ENCODE measurements at regions not wholly inside any gene's neighbourhood (a gene's known extent, or its start where the extent isn't known, plus 50 kb on each side); places are given as distances from the start of the nearest gene placed in this dataset.

DNA sequence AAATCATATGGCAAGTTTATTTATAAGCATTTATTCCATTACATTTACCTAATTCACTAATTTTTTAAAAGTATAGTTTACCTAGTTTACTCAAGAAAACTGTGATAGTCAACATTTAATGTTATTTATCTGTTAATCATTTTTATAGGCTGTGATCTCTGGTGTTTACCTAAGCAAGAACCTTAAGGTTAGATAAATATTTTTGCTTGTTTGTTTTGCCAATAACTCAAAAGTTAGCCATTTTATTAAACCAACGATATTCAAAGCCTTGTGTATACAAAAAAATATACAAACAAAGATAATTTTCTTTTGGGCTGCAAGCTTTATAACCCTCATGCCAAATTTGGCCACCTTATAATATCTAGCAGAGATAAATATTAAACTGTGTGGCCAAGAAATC lies 157.3 kb downstream of the SLCO1B3 start:
- no peak for DNase-seq (ENCODE audit: low read depth)

DNA sequence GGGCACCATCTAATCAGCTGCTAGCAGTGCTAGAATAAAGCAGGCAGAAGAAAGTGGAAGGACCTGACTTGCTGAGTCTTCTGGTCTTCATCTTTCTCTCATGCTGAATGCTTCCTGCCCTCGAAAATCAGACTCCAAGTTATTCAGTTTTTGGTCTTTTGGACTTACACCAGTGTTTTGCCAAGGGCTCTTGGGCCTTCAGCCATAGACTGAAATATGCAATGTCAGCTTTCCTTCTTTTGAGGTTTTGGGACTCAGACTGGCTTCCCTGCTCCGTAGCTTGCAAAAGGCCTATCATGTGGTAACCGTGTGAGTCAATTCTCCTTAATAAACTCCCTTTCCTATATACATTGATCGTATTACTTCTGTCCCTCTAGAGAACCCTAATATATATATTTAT lies 159.3 kb downstream of the SLCO1B3 start:
- no peak for DNase-seq (ENCODE audit: low read depth)

DNA sequence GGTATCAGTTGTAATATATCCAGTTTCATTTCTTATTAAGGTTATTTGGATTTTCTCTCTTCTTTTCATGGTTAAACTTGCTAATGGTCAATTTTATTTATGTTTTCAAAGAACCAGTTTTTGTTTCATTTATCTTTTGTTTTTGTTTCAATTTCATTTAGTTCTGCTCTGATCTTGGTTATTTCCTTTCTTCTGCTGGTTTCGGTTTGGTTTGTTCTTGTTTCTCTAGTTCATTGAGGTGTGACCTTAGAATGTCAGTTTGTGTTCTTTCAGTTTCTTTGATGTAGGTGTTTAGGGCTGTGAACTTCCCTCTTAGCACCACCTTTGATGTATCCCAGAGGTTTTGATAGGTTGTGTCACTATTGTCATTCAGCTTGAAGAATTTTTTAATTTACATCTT lies 145.6 kb upstream of the SLCO1B1 start:
- DNase-seq (ENCODE audit: low read depth) = no peak

DNA sequence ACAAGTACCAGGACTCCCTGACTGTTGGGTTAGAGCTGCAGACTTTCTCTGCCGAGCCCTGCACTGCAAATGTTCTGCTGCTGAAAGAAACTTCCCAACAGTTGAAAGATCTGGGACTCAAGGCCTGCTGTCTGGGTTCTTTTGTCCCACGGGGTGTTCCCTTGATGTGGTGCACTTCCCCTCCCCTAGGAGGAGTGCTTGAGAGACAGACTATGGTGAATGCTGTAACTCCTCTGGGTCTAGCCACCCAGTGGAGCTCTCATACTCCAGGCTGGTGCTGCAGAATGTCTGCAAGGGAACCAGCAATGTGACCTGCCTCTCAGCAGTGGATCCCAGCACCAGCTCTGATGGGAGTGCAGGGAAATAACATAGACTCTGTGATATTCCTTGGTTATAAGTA lies 129.2 kb upstream of the SLCO1B1 start:
- DNase-seq (ENCODE audit: low read depth) = no peak

DNA sequence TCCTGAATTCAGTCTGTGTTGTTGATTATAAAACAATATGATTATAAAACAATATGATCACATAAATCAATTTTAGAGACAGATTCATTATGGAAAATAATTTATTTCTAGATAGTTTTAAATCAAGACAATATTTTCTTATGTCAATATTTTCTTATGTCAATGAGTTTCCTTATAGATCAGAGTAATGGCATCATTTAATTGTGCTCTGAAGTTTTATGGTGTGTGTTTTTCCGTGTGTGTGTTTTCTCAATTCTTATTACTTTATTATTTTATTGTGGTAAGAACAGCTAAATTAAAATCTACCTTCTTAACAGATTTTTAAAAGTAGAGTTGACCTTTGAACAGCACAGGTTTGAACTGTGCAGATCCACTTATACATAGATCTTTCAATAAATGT lies 105.3 kb upstream of the SLCO1B1 start:
- no peak for DNase-seq (ENCODE audit: low read depth)

DNA sequence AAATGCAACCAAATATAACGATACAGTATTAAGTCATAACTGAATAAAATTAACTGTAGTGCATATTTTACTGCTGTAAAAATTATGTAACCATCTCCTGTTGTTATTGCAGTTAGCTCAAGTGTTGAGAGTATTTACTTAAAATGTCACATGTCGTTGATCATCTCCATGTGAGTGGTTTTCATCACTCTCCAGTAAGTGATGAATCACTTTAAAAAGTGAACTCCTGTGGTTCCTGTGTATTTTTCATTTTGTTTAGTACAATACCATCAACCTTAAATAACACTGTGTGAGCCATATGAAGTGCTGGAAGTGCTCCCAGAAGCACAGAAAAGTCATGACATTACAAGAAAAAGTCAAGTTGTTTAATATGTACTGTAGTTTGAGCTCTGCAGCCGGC lies 104.7 kb upstream of the SLCO1B1 start:
- peak; percentile 24 for DNase-seq (ENCODE audit: low read depth)

- DNase-seq (ENCODE audit: low read depth) = peak; percentile 41
These were observed 76.7 kb upstream of the SLCO1B1 start for GRCh38 chr12:21054334-21054733.

GRCh38 chr12:21065845-21066244 lies 65.1 kb upstream of the SLCO1B1 start:
- peak; percentile 5 for DNase-seq (ENCODE audit: low read depth)

DNA sequence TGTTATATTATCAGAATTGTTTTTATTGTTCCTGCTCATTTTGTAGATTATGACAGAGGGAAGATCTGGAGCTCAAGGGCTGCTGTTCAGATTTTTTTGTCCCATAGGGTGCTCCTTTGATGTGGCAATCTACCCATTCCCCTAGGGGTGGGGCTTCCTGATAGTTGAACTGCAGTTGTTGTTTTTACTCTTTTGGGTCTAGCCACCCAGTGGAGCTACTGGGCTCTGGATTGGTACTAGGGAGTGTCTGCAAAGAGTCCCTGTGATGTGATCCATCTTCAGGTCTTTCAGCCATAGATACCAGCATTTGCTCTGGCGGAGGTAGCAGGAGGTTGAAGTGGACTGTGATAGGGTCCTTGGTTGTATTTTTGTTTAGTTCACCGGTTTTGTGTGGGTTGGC lies 57.9 kb upstream of the SLCO1B1 start:
- DNase-seq (ENCODE audit: low read depth) = peak; percentile 2

DNA sequence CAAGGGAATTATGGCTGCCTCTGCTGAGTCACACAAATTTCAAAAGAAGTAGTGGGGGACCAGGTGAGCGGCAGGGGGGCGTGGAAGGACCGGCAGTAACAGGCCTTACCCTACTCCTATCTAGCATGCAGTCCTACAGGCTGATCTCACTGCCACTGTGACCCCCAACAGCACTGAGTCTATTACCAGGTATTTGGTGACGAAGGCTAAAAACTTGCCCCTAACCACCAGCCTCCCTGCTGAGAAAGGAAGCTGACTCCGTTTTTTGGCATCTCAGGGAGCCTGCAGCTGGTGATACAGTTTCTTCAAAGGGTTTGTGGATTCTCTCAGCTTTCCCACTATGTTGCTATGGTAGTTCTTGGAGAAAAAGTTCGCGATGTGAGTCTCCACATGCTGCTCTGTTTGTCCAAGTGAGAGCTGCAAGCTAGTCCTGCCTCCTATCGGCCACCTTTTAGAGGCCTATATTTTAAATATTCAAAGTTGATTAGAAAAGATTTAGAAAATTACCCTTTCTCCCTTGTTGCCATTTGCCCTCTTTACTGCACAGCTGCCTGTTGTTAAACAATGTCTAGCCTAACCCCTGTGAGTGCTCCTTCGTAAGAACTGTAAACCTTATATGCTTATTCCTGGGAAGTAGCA lies 57.1 kb upstream of the SLCO1B1 start:
- peak; percentile 68 for DNase-seq (ENCODE audit: low read depth)
